ENCODE measurements at regions not wholly inside any gene's neighbourhood (a gene's known extent, or its start where the extent isn't known, plus 50 kb on each side); places are given as distances from the start of the nearest gene placed in this dataset.

DNA sequence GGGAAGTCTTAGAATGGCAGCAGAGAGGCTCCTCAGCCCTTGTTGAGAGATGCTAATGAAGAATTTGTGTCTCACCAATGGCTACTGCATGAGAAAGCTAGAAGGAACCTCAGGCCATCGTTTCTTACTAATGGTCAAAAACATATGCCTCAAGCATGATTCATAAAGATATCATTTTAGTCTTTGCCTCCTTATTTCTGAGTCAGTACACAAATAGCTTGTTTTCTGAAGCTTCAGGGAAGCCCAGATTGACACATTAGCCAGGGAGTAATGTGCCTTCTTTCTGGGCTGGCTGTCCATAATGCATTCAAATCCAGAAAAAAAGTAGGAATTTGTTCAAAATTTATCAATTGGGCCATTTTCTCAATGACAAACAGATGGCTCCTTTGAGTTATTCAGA, 169.4 kb upstream of the ZBED5 start:
- TF ChIP-seq GATA3 (IDR thresholded peaks at IDR 0.05; ENCODE audit: low read depth, low read length) (no peak), GATA2 (IDR thresholded peaks at IDR 0.05; ENCODE audit: low read depth, low read length) (no peak)

All from SH-SY5Y (cell line).